ENCODE measurements at regions not wholly inside any gene's neighbourhood (a gene's known extent, or its start where the extent isn't known, plus 50 kb on each side); places are given as distances from the start of the nearest gene placed in this dataset.

- Histone ChIP-seq H2AK9ac (replicated peaks; ENCODE audit: low read depth, low read length, poor library complexity) (no peak overlapping the region), H3K14ac (replicated peaks; ENCODE audit: low read depth, low read length) (no peak overlapping the region), H3K4ac (ENCODE audit: low read depth, low read length) (no peak overlapping the region), H3K9me1 (ENCODE audit: insufficient read depth, low read length) (no peaks in the 10 kb centered on the region), H3K27me3 (ENCODE audit: control insufficient read depth, insufficient read depth, low read length) (no peaks in the 10 kb centered on the region; the same call in 1 of the 2 replicates), H4K8ac (ENCODE audit: low read depth in 2 of 2, low read length in 2 of 2) (no peak overlapping the region), H3K9me3 (ENCODE audit: control insufficient read depth, insufficient read depth, low read length) (no peaks in the 10 kb centered on the region), H3K27ac (ENCODE audit: insufficient read depth, low read length) (no peak overlapping the region), H3K56ac (ENCODE audit: extremely low read depth, insufficient read depth, low read length) (no peak overlapping the region), H3K36me3 (ENCODE audit: control insufficient read depth, insufficient read depth, low read length) (no peaks in the 10 kb centered on the region), H3K9ac (ENCODE audit: low read depth, low read length) (no peak overlapping the region), H3K18ac (ENCODE audit: low read depth, low read length) (no peak overlapping the region), H3K79me1 (ENCODE audit: low read depth in 1 of 2, low read length in 2 of 2) (no peaks in the 10 kb centered on the region), H2BK120ac (ENCODE audit: low read depth, low read length) (no peak overlapping the region), H3K4me1 (ENCODE audit: control insufficient read depth, insufficient read depth, low read length) (no peaks in the 10 kb centered on the region), H3K4me2 (ENCODE audit: low read depth, low read length) (no peak overlapping the region), H2AFZ (replicated peaks; ENCODE audit: low read length, poor library complexity) (no peak overlapping the region), H4K20me1 (ENCODE audit: insufficient read depth, low read length) (no peaks in the 10 kb centered on the region), H3K4me3 (ENCODE audit: insufficient read depth, low read depth, low read length) (no peak overlapping the region), H4K5ac (ENCODE audit: low read depth, low read length) (no peak overlapping the region), H4K91ac (ENCODE audit: insufficient read depth, low read depth, low read length) (no peak overlapping the region), H2AK5ac (ENCODE audit: low read depth, low read length) (no peak overlapping the region), H2BK5ac (ENCODE audit: low read depth, low read length, poor library complexity, severe bottlenecking) (no peak overlapping the region), H3K23ac (ENCODE audit: low read depth, low read length) (no peak overlapping the region), H2BK20ac (ENCODE audit: low read depth, low read length) (no peak overlapping the region), H2BK15ac (ENCODE audit: low read depth, low read length) (no peak overlapping the region)
- dilution Hi-C loops (cut with HindIII; ENCODE audit: low sequenced_read_pairs, unreplicated experiment) (no loop called here), in situ Hi-C loops (cut with MboI; ENCODE audit: low sequenced_read_pairs) (no loop called here), intact Hi-C loops (cut with micrococcal nuclease) (no loop called here)
- ChIA-PET POLR2A (ENCODE audit: unreplicated experiment) (no interaction called here), CTCF (no interaction called here)
- DNase-seq (no peak), ATAC-seq (ENCODE audit: low read depth) (no peak)
- WGBS, 2 experiments (ENCODE audit: extremely low coverage in 2 of 2, insufficient read length in 1 of 2) = no CpG with 5 or more reads among the region's 5 CpGs
- no TSS peak for BruUV-seq (replicated peaks)
- TF ChIP-seq CTCF (conservative IDR thresholded peaks at IDR 0.05; ENCODE audit: low read depth, low read length) (no peak), RAD21 (IDR thresholded peaks at IDR 0.05; ENCODE audit: low read length) (no peak), RCOR1 (IDR thresholded peaks at IDR 0.05; ENCODE audit: insufficient replicate concordance, low read length) (no peak), BHLHE40 (IDR thresholded peaks at IDR 0.05; ENCODE audit: low read depth, low read length) (no peak), FOS (IDR thresholded peaks at IDR 0.05; ENCODE audit: low read depth, low read length) (no peak), RFX5 (IDR thresholded peaks at IDR 0.05; ENCODE audit: low read depth, low read length) (no peak), MAZ (IDR thresholded peaks at IDR 0.05; ENCODE audit: borderline replicate concordance, low read depth, low read length) (no peak), CHD1 (IDR thresholded peaks at IDR 0.05; ENCODE audit: low read depth, low read length) (no peak), SMC3 (IDR thresholded peaks at IDR 0.05; ENCODE audit: low read depth, low read length) (no peak), MAFK (IDR thresholded peaks at IDR 0.05; ENCODE audit: low read depth, low read length) (no peak)
Observed at GRCh38 chr18:45497595-45498286, 117.5 kb upstream of the SLC14A2 start.

All from IMR-90 (cell line).